ENCODE measurements at regions not wholly inside any gene's neighbourhood (a gene's known extent, or its start where the extent isn't known, plus 50 kb on each side); places are given as distances from the start of the nearest gene placed in this dataset.

- WGBS (ENCODE audit: insufficient coverage, low coverage, missing lambda C conversion rate) = 4% methylated on average over 3 of the region's 3 CpGs
- Histone ChIP-seq H4K20me1 (replicated peaks; ENCODE audit: control insufficient read depth, insufficient read depth, low read length) (no peaks in the 10 kb centered on the region), H3K9me1 (ENCODE audit: control insufficient read depth, insufficient read depth, low read length) (no peaks in the 10 kb centered on the region), H3K9me3 (replicated peaks; ENCODE audit: control insufficient read depth, insufficient read depth, low read depth, low read length) (no peaks in the 10 kb centered on the region), H3K4me2 (ENCODE audit: insufficient read depth, low read length) (no peak overlapping the region), H3K4me3 (no peak overlapping the region), H3K9ac (ENCODE audit: insufficient read depth in 1 of 2, low read depth in 2 of 2, low read length in 2 of 2) (no peak overlapping the region), H2AFZ (ENCODE audit: low read depth, low read length) (no peak overlapping the region), H3K36me3 (ENCODE audit: control insufficient read depth, insufficient read depth, low read length) (no peaks in the 10 kb centered on the region), H3K4me1 (replicated peaks in 1 of 2; ENCODE audit: control insufficient read depth in 2 of 2, insufficient read depth in 2 of 2, low read length in 2 of 2) (no peaks in the 10 kb centered on the region), H3K27ac (ENCODE audit: extremely low read depth, low read depth, low read length) (no peak overlapping the region), H3K79me2 (ENCODE audit: control insufficient read depth, insufficient read depth, low read length) (no peaks in the 10 kb centered on the region), H3K27me3 (ENCODE audit: control insufficient read depth in 2 of 2, insufficient read depth in 2 of 2, low read length in 2 of 2) (no peaks in the 10 kb centered on the region)
- no peak for ATAC-seq
- no TSS peak for BruUV-seq (replicated peaks)
- intact Hi-C loops (cut with micrococcal nuclease) = no loop called here
- POLR2A ChIA-PET = no interaction called here
- CTCF ChIA-PET (ENCODE audit: low intra/inter-chr PET ratio) = no interaction called here
- in situ Hi-C loops (cut with MboI) = no loop called here
- no peak for FAIRE-seq
- DNase-seq (ENCODE audit: extremely low read depth in 1 of 4, low spot score in 3 of 4) = no peak
- no peak for TF ChIP-seq BHLHE40 (IDR thresholded peaks at IDR 0.05; ENCODE audit: low read length)
- no peak for TF ChIP-seq ZNF224 (CRISPR knock-in tag; IDR thresholded peaks at IDR 0.05)
- TF ChIP-seq RBM34 (IDR thresholded peaks at IDR 0.05; ENCODE audit: borderline replicate concordance, insufficient read depth, low read length) = no peak
- no peak for TF ChIP-seq GTF2F1 (IDR thresholded peaks at IDR 0.05; ENCODE audit: low read depth, low read length)
- no peak for TF ChIP-seq RERE (CRISPR knock-in tag; IDR thresholded peaks at IDR 0.05; ENCODE audit: borderline replicate concordance)
- no peak for TF ChIP-seq NKRF (IDR thresholded peaks at IDR 0.05; ENCODE audit: borderline replicate concordance)
- TF ChIP-seq MYC (IDR thresholded peaks at IDR 0.05; ENCODE audit: low read depth, low read length) = no peak
- TF ChIP-seq MYC (CRISPR knock-in tag; IDR thresholded peaks at IDR 0.05; ENCODE audit: borderline replicate concordance, low read depth) = no peak
- no peak for TF ChIP-seq PURB (CRISPR knock-in tag; IDR thresholded peaks at IDR 0.05; ENCODE audit: low read depth)
- no peak for TF ChIP-seq ZC3H8 (IDR thresholded peaks at IDR 0.05)
- TF ChIP-seq ZNF395 (CRISPR knock-in tag; IDR thresholded peaks at IDR 0.05) = no peak
- TF ChIP-seq GTF2E2 (tag; IDR thresholded peaks at IDR 0.05) = no peak
- no peak for TF ChIP-seq EP300 (IDR thresholded peaks at IDR 0.05; ENCODE audit: low read length)
Measured at GRCh38 chr3:74862476-74862875, 248.0 kb upstream of the CNTN3 start.

Measured in K562 (cell line).